IMR-90 (cell line): ENCODE measurements at regions not wholly inside any gene's neighbourhood (a gene's known extent, or its start where the extent isn't known, plus 50 kb on each side); places are given as distances from the start of the nearest gene placed in this dataset.

Source experiments
- BHLHE40 ChIP-seq: fragments of 150-350 bp; IDR thresholded peaks from 2 replicates; pipeline ENCODE4 v1.6.1; 2016; ENCODE audit warnings: mild to moderate bottlenecking, low read depth, low read length
- CEBPB ChIP-seq: IDR thresholded peaks from 2 replicates; pipeline ENCODE4 v1.6.1; 2012; ENCODE audit warnings: low read depth, low read length, improper control_type of control experiment
- ELK1 ChIP-seq: fragments of 150-350 bp; IDR thresholded peaks from 2 replicates; pipeline ENCODE4 v1.6.1; 2016; ENCODE audit warnings: low read depth, mild to moderate bottlenecking, low read length, moderate library complexity, borderline replicate concordance
- FOS ChIP-seq: fragments of 150-350 bp; IDR thresholded peaks from 2 replicates; pipeline ENCODE4 v1.6.1; 2016; ENCODE audit warnings: low read depth, low read length
- MAFK ChIP-seq: IDR thresholded peaks from 2 replicates; pipeline ENCODE4 v1.6.1; 2012; ENCODE audit warnings: low read depth, low read length, improper control_type of control experiment
- MAZ ChIP-seq: IDR thresholded peaks from 2 replicates; pipeline ENCODE4 v1.6.1; 2012; ENCODE audit warnings: low read depth, mild to moderate bottlenecking, low read length, improper control_type of control experiment, moderate library complexity, borderline replicate concordance
- POLR2A ChIP-seq: IDR thresholded peaks from 2 replicates; pipeline ENCODE4 v1.6.1; 2012; ENCODE audit warnings: mild to moderate bottlenecking, low read depth, low read length
- RAD21 ChIP-seq: IDR thresholded peaks from 2 replicates; pipeline ENCODE4 v1.6.1; 2012; ENCODE audit warnings: low read length, improper control_type of control experiment
- RCOR1 ChIP-seq: IDR thresholded peaks from 2 replicates; pipeline ENCODE4 v1.6.1; 2012; ENCODE audit warnings: mild to moderate bottlenecking, low read length, improper control_type of control experiment; ENCODE audit not compliant: insufficient replicate concordance
- RFX5 ChIP-seq: IDR thresholded peaks from 2 replicates; pipeline ENCODE4 v1.8.0; 2012; ENCODE audit warnings: low read depth, mild to moderate bottlenecking, low read length, moderate library complexity
- SMC3 ChIP-seq: fragments of 150-350 bp; IDR thresholded peaks from 2 replicates; pipeline ENCODE4 v1.6.1; 2016; ENCODE audit warnings: low read depth, mild to moderate bottlenecking, antibody characterized with exemption, low read length, moderate library complexity
- TF ChIP-seq, protein P1 (sequence below): conservative IDR thresholded peaks from 2 replicates; pipeline ENCODE4 v1.5.1; 2012; ENCODE audit warnings: mild to moderate bottlenecking, low read depth, low read length, improper control_type of control experiment

DNA sequence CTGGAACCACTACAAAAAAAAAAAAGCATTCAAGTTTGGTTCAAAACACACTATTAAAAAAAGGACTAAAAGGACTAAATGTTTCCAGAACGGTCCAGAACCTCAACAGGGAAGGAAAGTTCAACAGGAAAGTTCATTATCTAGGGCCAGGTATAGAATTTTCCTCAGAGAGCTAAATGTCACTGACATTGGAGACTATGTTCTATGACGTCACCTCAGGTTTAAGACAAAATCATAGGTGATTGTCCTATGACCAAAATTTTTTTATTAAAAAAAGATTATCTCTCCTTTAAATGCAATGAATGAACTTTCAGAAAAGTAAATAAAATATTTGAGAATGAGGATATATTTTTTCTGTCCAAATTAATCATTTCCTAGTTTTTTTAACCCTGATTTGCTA lies 746.7 kb upstream of the USP15 start:
- TF ChIP-seq, protein P1, sequence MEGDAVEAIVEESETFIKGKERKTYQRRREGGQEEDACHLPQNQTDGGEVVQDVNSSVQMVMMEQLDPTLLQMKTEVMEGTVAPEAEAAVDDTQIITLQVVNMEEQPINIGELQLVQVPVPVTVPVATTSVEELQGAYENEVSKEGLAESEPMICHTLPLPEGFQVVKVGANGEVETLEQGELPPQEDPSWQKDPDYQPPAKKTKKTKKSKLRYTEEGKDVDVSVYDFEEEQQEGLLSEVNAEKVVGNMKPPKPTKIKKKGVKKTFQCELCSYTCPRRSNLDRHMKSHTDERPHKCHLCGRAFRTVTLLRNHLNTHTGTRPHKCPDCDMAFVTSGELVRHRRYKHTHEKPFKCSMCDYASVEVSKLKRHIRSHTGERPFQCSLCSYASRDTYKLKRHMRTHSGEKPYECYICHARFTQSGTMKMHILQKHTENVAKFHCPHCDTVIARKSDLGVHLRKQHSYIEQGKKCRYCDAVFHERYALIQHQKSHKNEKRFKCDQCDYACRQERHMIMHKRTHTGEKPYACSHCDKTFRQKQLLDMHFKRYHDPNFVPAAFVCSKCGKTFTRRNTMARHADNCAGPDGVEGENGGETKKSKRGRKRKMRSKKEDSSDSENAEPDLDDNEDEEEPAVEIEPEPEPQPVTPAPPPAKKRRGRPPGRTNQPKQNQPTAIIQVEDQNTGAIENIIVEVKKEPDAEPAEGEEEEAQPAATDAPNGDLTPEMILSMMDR = no peak
- no peak for TF ChIP-seq RAD21
- TF ChIP-seq ELK1 = no peak
- TF ChIP-seq POLR2A = no peak
- TF ChIP-seq CEBPB = no peak
- TF ChIP-seq BHLHE40 = no peak
- TF ChIP-seq RFX5 = no peak
- no peak for TF ChIP-seq MAZ
- no peak for TF ChIP-seq RCOR1
- TF ChIP-seq SMC3 = no peak
- TF ChIP-seq FOS = no peak
- TF ChIP-seq MAFK = no peak
